HG03060 (cell line): ENCODE measurements at regions not wholly inside any gene's neighbourhood (a gene's known extent, or its start where the extent isn't known, plus 50 kb on each side); places are given as distances from the start of the nearest gene placed in this dataset.
"Not testable (repeated sequence)": the region's sequence is repeated elsewhere in the genome, so short reads cannot be mapped to it uniquely, and the experiment has no call there.

Source experiments
- ATAC-seq: cut with Tn5 transposase; IDR thresholded peaks from one replicate; pipeline ENCODE4 v1.9.1; 2021; ENCODE audit warnings: low read depth, moderate number of reproducible peaks; ENCODE audit not compliant: unreplicated experiment

- no peak for ATAC-seq
These were observed 209.9 kb upstream of the SOX14 start for GRCh38 chr3:137554242-137554641.

GRCh38 chr3:137568880-137569279 lies 195.2 kb upstream of the SOX14 start:
- ATAC-seq: no peak

- no peak for ATAC-seq
These were observed 191.2 kb upstream of the SOX14 start for GRCh38 chr3:137572931-137573330.

GRCh38 chr3:137582484-137582883 lies 181.6 kb upstream of the SOX14 start:
- ATAC-seq: no peak

GRCh38 chr3:137583256-137583655 lies 180.9 kb upstream of the SOX14 start:
- ATAC-seq: no peak

GRCh38 chr3:137588871-137589270 lies 175.2 kb upstream of the SOX14 start:
- no peak for ATAC-seq

GRCh38 chr3:137595415-137595814 lies 168.7 kb upstream of the SOX14 start:
- not testable (repeated sequence) for ATAC-seq

- no peak for ATAC-seq
These were observed 153.4 kb upstream of the SOX14 start for GRCh38 chr3:137610723-137611122.

GRCh38 chr3:137612291-137612690 lies 151.8 kb upstream of the SOX14 start:
- ATAC-seq: no peak

GRCh38 chr3:137615659-137616418 lies 148.3 kb upstream of the SOX14 start:
- ATAC-seq: no peak

- no peak for ATAC-seq
These were observed 122.0 kb upstream of the SOX14 start for GRCh38 chr3:137641879-137642704.

- no peak for ATAC-seq
These were observed 121.3 kb upstream of the SOX14 start for GRCh38 chr3:137642831-137643230.

GRCh38 chr3:137647179-137647578 lies 116.9 kb upstream of the SOX14 start:
- no peak for ATAC-seq

GRCh38 chr3:137669519-137670060 lies 94.5 kb upstream of the SOX14 start:
- ATAC-seq: no peak

GRCh38 chr3:137687181-137687879 lies 76.8 kb upstream of the SOX14 start:
- ATAC-seq: no peak

- no peak for ATAC-seq
These were observed 71.2 kb upstream of the SOX14 start for GRCh38 chr3:137692803-137693431.

- no peak for ATAC-seq
These were observed 70.3 kb upstream of the SOX14 start for GRCh38 chr3:137693791-137694190.

GRCh38 chr3:137694836-137695235 lies 69.3 kb upstream of the SOX14 start:
- no peak for ATAC-seq

GRCh38 chr3:137695351-137695750 lies 68.8 kb upstream of the SOX14 start:
- ATAC-seq: no peak

GRCh38 chr3:137709011-137709601 lies 55.0 kb upstream of the SOX14 start:
- no peak for ATAC-seq
